ENCODE measurements at regions not wholly inside any gene's neighbourhood (a gene's known extent, or its start where the extent isn't known, plus 50 kb on each side); places are given as distances from the start of the nearest gene placed in this dataset.

DNA sequence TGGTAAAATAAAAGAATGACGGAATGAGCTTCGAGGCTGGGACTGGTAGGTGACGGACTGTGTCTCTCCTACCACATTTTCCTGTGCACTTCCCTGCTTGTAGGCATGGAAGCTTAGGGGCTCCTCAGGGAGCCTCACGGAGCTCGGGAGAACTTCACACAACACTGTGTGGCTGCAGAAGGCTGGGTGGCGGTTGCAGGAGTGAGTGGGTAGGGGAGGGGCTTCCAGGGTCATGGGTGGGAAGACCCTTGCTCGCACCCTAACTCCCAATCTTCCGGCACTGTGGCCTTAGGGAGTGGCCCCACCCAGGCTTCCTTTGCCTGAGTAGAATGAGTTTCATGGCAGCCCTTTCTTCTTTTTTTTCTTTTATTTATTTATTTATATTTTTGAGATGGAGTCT lies 128.6 kb downstream of the INHBB start:
- no peak for TF ChIP-seq POLR2A (IDR thresholded peaks at IDR 0.05)
- TF ChIP-seq, protein P1, sequence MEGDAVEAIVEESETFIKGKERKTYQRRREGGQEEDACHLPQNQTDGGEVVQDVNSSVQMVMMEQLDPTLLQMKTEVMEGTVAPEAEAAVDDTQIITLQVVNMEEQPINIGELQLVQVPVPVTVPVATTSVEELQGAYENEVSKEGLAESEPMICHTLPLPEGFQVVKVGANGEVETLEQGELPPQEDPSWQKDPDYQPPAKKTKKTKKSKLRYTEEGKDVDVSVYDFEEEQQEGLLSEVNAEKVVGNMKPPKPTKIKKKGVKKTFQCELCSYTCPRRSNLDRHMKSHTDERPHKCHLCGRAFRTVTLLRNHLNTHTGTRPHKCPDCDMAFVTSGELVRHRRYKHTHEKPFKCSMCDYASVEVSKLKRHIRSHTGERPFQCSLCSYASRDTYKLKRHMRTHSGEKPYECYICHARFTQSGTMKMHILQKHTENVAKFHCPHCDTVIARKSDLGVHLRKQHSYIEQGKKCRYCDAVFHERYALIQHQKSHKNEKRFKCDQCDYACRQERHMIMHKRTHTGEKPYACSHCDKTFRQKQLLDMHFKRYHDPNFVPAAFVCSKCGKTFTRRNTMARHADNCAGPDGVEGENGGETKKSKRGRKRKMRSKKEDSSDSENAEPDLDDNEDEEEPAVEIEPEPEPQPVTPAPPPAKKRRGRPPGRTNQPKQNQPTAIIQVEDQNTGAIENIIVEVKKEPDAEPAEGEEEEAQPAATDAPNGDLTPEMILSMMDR (IDR thresholded peaks at IDR 0.05) = no peak

Data from heart left ventricle (tissue), 13 donors.